Chondrocyte (in vitro differentiated cells): ENCODE measurements at regions not wholly inside any gene's neighbourhood (a gene's known extent, or its start where the extent isn't known, plus 50 kb on each side); places are given as distances from the start of the nearest gene placed in this dataset.
"Not testable (repeated sequence)": the region's sequence is repeated elsewhere in the genome, so short reads cannot be mapped to it uniquely, and the experiment has no call there.

Source experiments
- DNase-seq: peaks from one replicate; pipeline ENCODE4 v3.0.0; 2021; ENCODE audit warnings: mixed read lengths, low spot score
- H3K27ac Mint-ChIP-seq: one replicate; pipeline ENCODE4 v1.8.0; 2021; ENCODE audit warnings: mild to moderate bottlenecking, moderate library complexity, mixed read lengths; ENCODE audit not compliant: unreplicated experiment
- H3K27me3 Mint-ChIP-seq: 2 replicates; pipeline ENCODE4 v1.8.0; 2021; ENCODE audit warnings: low read depth, mixed read lengths
- H3K36me3 Mint-ChIP-seq: 2 replicates; pipeline ENCODE4 v1.8.0; 2021; ENCODE audit warnings: low read depth, mixed read lengths
- H3K4me1 Mint-ChIP-seq: 2 replicates; pipeline ENCODE4 v1.8.0; 2021; ENCODE audit warnings: low read depth, mild to moderate bottlenecking, mixed read lengths
- H3K4me3 Mint-ChIP-seq: one replicate; pipeline ENCODE4 v1.8.0; 2021; ENCODE audit warnings: mild to moderate bottlenecking, moderate library complexity, mixed read lengths; ENCODE audit not compliant: unreplicated experiment
- H3K9me3 Mint-ChIP-seq: 2 replicates; pipeline ENCODE4 v1.8.0; 2021; ENCODE audit warnings: low read depth, mixed read lengths
- CTCF ChIP-seq: fragments of 200-600 bp; sonication (generic); IDR thresholded peaks from 2 replicates; pipeline ENCODE4 v1.5.0; 2021; ENCODE audit warnings: antibody characterized with exemption, mild to moderate bottlenecking, moderate library complexity

DNA sequence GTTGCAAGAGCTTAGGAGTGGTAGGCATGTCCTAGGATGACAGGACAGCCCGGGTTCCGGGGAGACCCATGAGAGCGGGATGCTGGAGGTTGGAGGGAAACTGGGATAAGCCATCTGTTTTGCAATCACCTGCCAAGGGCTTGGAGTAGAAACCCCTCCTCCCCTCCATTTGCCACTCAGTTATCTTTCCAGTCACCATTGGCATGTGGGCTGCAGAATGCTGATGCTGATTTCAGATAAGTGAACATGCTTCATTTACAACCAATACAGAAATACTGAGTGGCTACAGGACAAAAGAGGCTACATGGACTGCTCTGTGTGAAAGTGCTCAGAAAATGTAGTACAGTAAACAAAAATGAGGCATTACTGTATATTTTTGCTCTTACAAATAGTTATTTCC lies 93.4 kb upstream of the KIF2A start:
- no peak for DNase-seq
- Mint-ChIP-seq H3K4me1 (no peaks in the 10 kb centered on the region), H3K9me3 (peaks cover 7% of the 10 kb centered on the region), H3K27ac (no peak overlapping the region), H3K4me3 (no peak overlapping the region), H3K36me3 (peaks cover 2% of the 10 kb centered on the region), H3K27me3 (peaks cover 20% of the 10 kb centered on the region)
- no peak for TF ChIP-seq CTCF

GRCh38 chr5:62214701-62215100 lies 91.3 kb upstream of the KIF2A start:
- H3K4me3 Mint-ChIP-seq = no peak overlapping the region
- H3K36me3 Mint-ChIP-seq = peaks cover 2% of the 10 kb centered on the region

GRCh38 chr5:62216603-62217002 lies 89.4 kb upstream of the KIF2A start:
- peaks cover 19% of the 10 kb centered on the region for H3K27me3 Mint-ChIP-seq
- not testable (repeated sequence) for H3K36me3 Mint-ChIP-seq, H3K4me1 Mint-ChIP-seq

More at GRCh38 chr5:62214701-62215100, 91.3 kb upstream of the KIF2A start:
- Mint-ChIP-seq H3K4me1 (no peaks in the 10 kb centered on the region), H3K27me3 (peaks cover 21% of the 10 kb centered on the region), H3K27ac (no peak overlapping the region), H3K9me3 (peaks cover 7% of the 10 kb centered on the region)
- no peak for TF ChIP-seq CTCF
- DNase-seq = no peak

DNA sequence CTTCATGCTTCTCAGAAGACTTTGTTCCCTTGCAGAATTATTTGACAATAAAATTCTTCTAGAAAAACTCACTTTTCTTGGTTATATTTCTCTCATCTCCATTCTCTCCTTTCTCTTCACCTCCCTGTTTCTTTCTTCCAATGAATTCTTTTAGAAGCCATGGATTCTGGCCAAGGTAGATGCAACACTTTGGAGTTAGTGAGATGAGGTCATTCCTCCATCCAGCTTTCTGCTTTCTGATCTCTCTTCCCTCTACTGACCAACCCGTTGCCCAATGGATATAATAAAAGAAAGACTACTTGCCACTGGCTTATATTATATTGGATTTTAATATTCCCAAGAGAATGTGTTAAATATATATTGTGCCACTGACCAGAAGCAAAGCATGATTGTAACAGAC lies 88.9 kb upstream of the KIF2A start:
- H3K27me3 Mint-ChIP-seq = peaks cover 14% of the 10 kb centered on the region
- not testable (repeated sequence) for H3K4me1 Mint-ChIP-seq, H3K9me3 Mint-ChIP-seq, DNase-seq, H3K36me3 Mint-ChIP-seq, H3K4me3 Mint-ChIP-seq, H3K27ac Mint-ChIP-seq

More at GRCh38 chr5:62216603-62217002, 89.4 kb upstream of the KIF2A start:
- H3K4me3 Mint-ChIP-seq, H3K9me3 Mint-ChIP-seq, DNase-seq, H3K27ac Mint-ChIP-seq: not testable (repeated sequence)

DNA sequence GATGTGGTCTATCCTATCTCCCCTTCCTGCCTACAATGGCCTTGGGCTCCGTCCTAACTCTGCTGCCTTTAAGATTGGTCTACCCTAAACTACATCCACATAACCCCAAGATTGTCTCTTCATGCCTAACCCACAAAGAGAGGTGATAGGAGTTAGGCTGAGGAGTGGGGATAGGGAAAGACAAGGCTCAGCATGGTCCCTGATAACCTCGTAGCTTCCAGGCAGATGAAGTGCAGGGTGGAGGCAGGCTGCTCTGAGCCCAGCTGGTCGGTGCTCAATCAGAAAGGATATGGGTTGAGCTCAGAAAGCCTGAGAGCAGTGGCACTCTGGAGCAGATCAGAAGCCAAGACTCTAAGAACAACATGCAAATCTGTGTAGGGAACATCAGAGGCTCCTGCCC lies 87.1 kb upstream of the KIF2A start:
- H3K4me1 Mint-ChIP-seq, H3K36me3 Mint-ChIP-seq, DNase-seq, H3K9me3 Mint-ChIP-seq, H3K4me3 Mint-ChIP-seq, H3K27ac Mint-ChIP-seq: not testable (repeated sequence)
- peaks cover 12% of the 10 kb centered on the region for H3K27me3 Mint-ChIP-seq

DNA sequence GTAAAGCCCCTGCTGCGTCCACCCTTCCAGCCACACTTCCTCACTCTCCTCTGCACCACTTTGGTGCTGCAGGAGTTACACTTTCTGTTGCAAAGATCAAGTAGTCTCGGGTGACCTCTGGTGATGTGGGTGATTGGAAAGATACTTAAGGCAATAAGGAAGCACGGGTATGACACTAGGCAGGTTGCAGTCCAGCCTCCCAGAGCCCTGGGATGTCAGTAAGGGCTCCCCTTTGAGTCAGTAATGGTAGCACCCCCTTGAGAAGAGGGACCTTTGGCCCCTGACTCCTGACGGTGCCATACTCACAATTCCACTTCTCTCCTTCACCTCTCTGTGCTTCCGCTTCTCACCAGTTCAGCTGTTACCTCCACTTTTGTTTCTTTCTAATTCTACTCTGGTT lies 84.1 kb upstream of the KIF2A start:
- H3K9me3 Mint-ChIP-seq, H3K4me1 Mint-ChIP-seq, DNase-seq, H3K36me3 Mint-ChIP-seq, H3K4me3 Mint-ChIP-seq, H3K27ac Mint-ChIP-seq: not testable (repeated sequence)
- peaks cover 13% of the 10 kb centered on the region for H3K27me3 Mint-ChIP-seq

DNA sequence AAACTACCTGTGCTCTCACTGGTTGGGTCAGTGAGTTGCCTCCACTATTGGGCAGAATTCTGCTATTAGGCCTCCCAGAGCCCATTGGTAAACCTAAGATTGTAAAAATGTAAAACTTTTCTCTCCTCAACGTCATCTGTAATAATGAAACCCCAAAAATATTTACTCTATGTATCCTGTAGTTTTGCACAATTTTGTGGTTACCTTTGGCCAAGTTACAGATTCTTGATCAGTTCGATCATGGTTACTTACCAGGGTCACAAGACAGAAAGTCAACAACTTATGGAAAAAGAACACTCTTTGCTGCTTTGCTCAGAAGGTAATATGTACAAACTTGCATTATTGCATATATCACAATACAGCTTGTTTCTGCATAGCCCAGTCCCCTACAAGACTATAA lies 83.7 kb upstream of the KIF2A start:
- H3K9me3 Mint-ChIP-seq, H3K4me1 Mint-ChIP-seq, DNase-seq, H3K4me3 Mint-ChIP-seq, H3K27ac Mint-ChIP-seq, H3K36me3 Mint-ChIP-seq: not testable (repeated sequence)
- peaks cover 15% of the 10 kb centered on the region for H3K27me3 Mint-ChIP-seq

GRCh38 chr5:62223312-62223670 lies 82.7 kb upstream of the KIF2A start:
- H3K4me1 Mint-ChIP-seq, DNase-seq, H3K36me3 Mint-ChIP-seq, H3K27ac Mint-ChIP-seq, H3K9me3 Mint-ChIP-seq: not testable (repeated sequence)
- TF ChIP-seq CTCF = peak; percentile 80
- peak overlapping the region; percentile 60 for H3K4me3 Mint-ChIP-seq
- H3K27me3 Mint-ChIP-seq = peaks cover 21% of the 10 kb centered on the region
